ENCODE measurements at regions not wholly inside any gene's neighbourhood (a gene's known extent, or its start where the extent isn't known, plus 50 kb on each side); places are given as distances from the start of the nearest gene placed in this dataset.

DNA sequence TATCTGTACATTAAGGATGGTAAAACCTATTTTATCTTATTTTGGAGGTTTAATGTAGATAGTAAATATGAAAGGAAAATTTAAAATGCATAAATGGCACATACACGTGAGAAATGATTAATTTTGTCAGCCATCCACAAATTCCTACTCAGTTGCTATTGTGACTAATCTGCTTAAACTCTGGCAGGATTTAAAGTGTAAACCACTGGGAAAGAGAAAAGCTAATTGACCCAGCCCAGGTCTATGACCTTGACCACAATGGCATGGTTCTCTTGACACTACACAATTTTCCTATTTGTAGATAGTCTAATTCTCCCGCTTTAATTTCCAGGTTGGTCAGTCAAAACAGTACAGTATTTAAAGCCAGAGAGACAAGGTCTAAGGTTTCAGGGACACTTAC is 459.0 kb upstream of the KLF4 start:
- no peak for DNase-seq (ENCODE audit: low spot score)

- no peak for DNase-seq (ENCODE audit: low spot score)
These were observed 458.5 kb upstream of the KLF4 start for GRCh38 chr9:107948086-107948485.

DNA sequence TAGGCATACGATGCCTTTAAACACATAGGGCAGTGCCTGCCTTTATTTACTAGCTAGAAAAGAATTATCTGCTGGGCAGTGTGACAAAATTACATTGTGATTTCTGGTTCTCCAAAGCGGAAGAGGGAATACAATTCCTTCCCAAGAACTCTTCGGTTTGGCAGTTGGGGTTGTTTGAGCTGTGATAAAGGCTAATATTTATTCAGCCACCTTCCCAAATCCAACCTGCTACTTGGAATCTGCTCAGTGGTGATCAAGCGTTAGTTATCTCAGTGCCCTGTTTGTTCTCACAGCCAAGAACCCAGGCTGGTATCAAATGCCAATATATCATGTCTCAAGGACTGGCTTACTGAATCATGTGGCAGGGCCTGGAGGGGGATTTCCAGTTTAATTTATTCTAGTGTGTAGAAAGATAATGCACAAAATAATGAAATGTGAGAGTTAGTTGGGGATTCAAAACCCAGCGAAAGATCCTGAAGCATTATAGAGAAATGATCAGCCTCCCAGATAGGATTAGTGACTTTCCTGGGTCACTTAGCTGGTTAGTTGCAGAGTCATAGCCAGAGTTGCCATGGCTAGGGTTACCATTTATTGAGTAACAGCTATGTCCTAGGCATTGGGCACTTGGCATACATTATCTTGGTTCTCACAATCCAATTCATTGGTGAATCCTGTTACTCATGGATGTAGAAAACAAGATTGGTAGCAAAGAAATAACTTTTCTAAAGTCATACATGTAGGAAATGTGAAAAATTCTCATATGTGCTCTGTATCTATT is 457.0 kb upstream of the KLF4 start:
- DNase-seq (ENCODE audit: low spot score), result no peak

GRCh38 chr9:107945961-107946360 is 456.4 kb upstream of the KLF4 start:
- no peak for DNase-seq (ENCODE audit: low spot score)

- no peak for DNase-seq (ENCODE audit: low spot score)
These were observed 455.9 kb upstream of the KLF4 start for GRCh38 chr9:107945493-107945892.

GRCh38 chr9:107944387-107944786 is 454.8 kb upstream of the KLF4 start:
- DNase-seq (ENCODE audit: low spot score), result no peak

GRCh38 chr9:107943901-107944300 is 454.3 kb upstream of the KLF4 start:
- no peak for DNase-seq (ENCODE audit: low spot score)

DNA sequence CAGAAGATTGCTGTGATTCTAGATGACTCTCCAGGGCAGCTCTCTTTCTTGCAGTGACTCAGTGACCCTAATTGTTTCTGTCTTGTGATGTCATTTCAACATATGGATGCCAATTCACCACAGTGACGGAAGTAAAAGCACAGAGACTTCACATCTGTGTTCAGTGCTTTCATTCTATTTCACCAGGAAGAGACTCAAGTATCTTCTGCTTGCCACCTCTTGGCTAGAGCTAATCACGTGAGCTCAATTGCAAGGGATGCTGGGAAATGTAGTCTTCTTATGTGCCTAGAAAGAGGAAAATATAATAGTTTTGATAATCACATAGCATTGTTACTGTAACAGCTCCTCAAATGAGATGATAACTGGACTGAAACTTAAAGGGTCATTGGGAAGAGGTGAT is 453.3 kb upstream of the KLF4 start:
- no peak for DNase-seq (ENCODE audit: low spot score)

- DNase-seq (ENCODE audit: low spot score), result no peak
These were observed 452.7 kb upstream of the KLF4 start for GRCh38 chr9:107942291-107942690.

GRCh38 chr9:107940616-107941595 is 451.3 kb upstream of the KLF4 start:
- DNase-seq (ENCODE audit: low spot score), result no peak

DNA sequence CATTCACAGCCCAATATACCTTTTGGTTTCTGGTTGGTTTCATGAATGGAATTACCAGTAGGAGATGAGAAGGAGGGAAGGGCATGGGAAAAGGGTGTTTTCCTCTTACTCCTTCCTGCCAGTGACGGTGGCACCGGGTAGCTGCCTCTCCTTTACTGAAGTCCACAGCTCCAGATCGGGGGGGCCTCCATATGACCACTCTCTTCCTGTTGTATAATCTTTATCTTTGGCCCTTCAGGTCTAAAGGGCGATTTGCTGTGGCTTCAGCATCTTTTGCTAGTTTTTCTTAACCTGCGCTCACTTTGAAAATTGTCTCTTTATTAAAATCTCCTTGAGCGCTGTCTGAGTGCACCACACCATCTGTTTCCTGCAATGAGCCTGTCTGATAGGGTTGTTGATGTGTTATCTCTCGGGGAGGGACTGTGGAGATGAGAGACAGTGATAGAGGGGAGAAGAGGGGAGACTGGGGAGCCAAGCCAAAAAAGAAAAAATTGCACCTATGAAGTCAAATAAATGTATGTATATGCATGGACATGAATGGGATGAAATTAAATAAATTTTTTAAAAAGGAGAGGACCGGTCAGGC is 449.3 kb upstream of the KLF4 start:
- DNase-seq (ENCODE audit: low spot score), result no peak

DNA sequence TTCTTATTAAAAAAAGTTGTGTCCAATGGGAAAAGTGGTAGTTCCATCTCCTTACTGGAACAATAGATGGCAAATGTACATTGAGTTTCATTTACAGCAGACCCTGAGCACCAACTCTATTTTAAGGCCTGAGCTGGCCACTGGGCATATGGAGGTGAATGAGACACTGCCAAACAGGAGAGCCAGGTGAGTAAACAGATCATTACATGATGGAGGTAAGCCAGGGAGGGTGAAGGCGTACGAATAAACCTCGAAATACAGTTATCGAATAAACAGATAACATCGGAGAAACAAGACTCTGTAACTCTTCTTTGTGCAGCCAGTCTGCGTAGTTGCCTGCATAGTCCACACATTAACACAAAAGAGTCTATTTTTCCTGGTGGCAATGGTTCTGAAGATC is 446.4 kb upstream of the KLF4 start:
- no peak for DNase-seq (ENCODE audit: low spot score)

GRCh38 chr9:107933516-107933915 is 443.9 kb upstream of the KLF4 start:
- DNase-seq (ENCODE audit: low spot score), result no peak

- no peak for DNase-seq (ENCODE audit: low spot score)
These were observed 443.5 kb upstream of the KLF4 start for GRCh38 chr9:107933097-107933496.

- DNase-seq (ENCODE audit: low spot score), result no peak
These were observed 443.0 kb upstream of the KLF4 start for GRCh38 chr9:107932601-107933000.

DNA sequence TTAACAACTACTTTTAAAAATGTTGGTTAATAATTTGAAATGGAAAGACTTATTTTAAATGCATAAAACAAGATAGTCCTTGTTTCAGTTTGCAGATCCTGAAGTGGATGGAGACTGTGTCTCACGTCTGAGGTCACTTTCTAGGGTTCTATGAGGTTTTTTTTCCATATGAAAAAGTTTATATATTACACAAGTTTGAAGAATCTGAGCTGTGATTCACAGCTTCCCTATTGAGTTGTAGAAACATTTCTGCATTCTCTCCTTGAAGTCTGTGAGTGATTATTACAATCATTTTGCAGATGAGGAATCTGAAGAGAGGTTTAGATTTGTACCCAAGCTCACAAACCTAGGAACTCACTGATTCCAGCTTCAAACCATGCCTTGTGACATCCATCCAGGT is 442.5 kb upstream of the KLF4 start:
- DNase-seq (ENCODE audit: low spot score), result no peak

DNA sequence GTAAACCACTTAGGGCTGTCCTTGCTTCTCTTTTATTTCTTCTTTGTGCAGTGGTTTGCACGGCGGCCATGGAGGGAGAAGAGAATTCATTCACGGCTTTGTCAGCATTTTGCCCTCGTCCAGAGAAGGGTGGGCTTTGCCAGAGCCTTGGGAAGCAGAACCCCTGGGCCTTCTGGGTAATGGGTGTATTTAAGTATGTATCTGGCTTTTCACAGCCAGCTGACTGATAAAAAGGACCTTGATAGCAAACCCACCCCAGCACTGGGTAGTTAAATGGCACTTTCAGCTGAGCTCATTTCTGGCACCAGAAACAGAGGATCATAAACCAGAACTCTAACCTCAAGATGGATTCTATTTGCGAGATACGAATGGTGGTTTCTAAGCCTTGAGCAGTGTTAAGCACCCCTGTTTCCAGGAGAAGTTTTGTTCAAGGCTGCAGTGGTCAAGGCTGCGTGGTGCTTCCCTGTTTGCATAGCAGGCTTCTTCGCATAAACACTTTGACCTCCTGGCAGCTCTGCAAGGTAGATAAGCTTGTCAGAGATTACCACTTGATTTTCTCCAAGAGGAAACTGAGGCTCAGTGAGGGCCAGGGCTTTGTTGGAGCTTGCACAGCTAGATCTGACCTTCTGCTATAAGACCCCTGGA is 441.6 kb upstream of the KLF4 start:
- no peak for DNase-seq (ENCODE audit: low spot score)

DNA sequence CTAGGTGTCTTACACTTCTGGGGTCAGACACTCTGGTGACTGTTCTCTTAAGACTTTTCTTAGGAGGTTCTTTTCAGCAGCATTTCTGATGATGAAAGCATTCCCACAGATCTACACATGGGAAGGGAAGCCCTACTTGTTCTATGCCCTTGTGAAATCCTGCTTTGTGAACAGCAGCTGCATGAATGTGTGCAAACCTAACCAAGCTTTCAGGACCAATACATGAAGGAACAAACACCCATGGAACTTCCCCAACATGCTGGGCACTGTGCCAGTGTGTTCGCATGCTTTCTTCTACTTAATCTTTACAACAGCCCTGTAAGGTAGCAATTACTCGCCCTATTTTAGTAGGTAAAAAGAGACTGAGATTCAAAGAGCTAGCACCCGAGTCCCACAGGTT is 439.9 kb upstream of the KLF4 start:
- DNase-seq (ENCODE audit: low spot score), result no peak

- no peak for DNase-seq (ENCODE audit: low spot score)
These were observed 439.3 kb upstream of the KLF4 start for GRCh38 chr9:107928701-107929371.

- DNase-seq (ENCODE audit: low spot score), result no peak
These were observed 437.7 kb upstream of the KLF4 start for GRCh38 chr9:107927276-107927675.

DNA sequence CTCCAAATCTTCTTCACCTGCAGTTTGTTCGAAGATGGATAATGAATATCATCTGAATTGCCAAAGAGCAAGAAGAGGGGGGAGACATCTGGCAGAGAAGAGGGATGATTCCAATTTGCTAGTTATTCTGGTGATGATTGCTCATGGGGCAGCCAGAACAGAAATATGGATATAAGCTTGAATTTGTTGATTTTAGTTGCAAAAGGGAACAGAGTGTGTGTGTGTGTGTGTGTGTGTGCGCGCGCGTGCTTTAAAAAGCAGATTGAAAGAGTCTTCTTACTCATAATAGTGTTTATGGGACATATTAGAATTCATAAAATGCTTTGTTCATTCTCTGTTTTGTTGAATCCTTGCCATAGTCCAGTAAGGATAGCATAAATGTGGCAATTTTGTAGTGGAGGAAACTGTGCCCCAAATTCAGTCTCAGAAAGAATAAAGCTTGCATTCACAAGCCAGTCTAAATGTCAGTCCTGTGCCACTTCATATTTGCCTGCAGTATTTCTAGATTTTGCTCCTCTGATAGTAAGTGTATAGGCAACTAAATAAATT is 436.3 kb upstream of the KLF4 start:
- no peak for DNase-seq (ENCODE audit: low spot score)

All from kidney capillary endothelial cell (primary cell).